Effector CD4-positive, alpha-beta T cell (primary cell): ENCODE measurements at regions not wholly inside any gene's neighbourhood (a gene's known extent, or its start where the extent isn't known, plus 50 kb on each side); places are given as distances from the start of the nearest gene placed in this dataset.
"Not testable (repeated sequence)": the region's sequence is repeated elsewhere in the genome, so short reads cannot be mapped to it uniquely, and the experiment has no call there.

Experiments used
- DNase-seq: peaks from one replicate; pipeline ENCODE4 v3.0.0-alpha.2; 2020

- not testable (repeated sequence) for DNase-seq
Observed at GRCh38 chr12:46617737-46618136, 208.1 kb downstream of the SLC38A4 start.

GRCh38 chr12:46617167-46617566, 208.6 kb downstream of the SLC38A4 start:
- DNase-seq = no peak

GRCh38 chr12:46610754-46611153, 215.0 kb downstream of the SLC38A4 start:
- no peak for DNase-seq

- no peak for DNase-seq
Observed at GRCh38 chr12:46609674-46610073, 216.1 kb downstream of the SLC38A4 start.

GRCh38 chr12:46609273-46609623, 216.5 kb downstream of the SLC38A4 start:
- no peak for DNase-seq

- DNase-seq = no peak
Observed at GRCh38 chr12:46608431-46609272, 217.1 kb downstream of the SLC38A4 start.

GRCh38 chr12:46604684-46605083, 221.1 kb downstream of the SLC38A4 start:
- DNase-seq = no peak

GRCh38 chr12:46603776-46604456, 221.9 kb downstream of the SLC38A4 start:
- no peak for DNase-seq

GRCh38 chr12:46602474-46602873, 223.3 kb downstream of the SLC38A4 start:
- DNase-seq = no peak

- DNase-seq = no peak
Observed at GRCh38 chr12:46590991-46591703, 218.6 kb upstream of the SLC38A2 start.

GRCh38 chr12:46585854-46586621, 213.5 kb upstream of the SLC38A2 start:
- no peak for DNase-seq

GRCh38 chr12:46584098-46584497, 211.5 kb upstream of the SLC38A2 start:
- not testable (repeated sequence) for DNase-seq

- not testable (repeated sequence) for DNase-seq
Observed at GRCh38 chr12:46581990-46582389, 209.4 kb upstream of the SLC38A2 start.

- DNase-seq = no peak
Observed at GRCh38 chr12:46580445-46580844, 207.9 kb upstream of the SLC38A2 start.

- no peak for DNase-seq
Observed at GRCh38 chr12:46579474-46579873, 206.9 kb upstream of the SLC38A2 start.

GRCh38 chr12:46578190-46578982, 205.8 kb upstream of the SLC38A2 start:
- no peak for DNase-seq

- no peak for DNase-seq
Observed at GRCh38 chr12:46577063-46577776, 204.6 kb upstream of the SLC38A2 start.

GRCh38 chr12:46574847-46575246, 202.3 kb upstream of the SLC38A2 start:
- DNase-seq = no peak

GRCh38 chr12:46573347-46573658, 200.7 kb upstream of the SLC38A2 start:
- DNase-seq = no peak

- DNase-seq = no peak
Observed at GRCh38 chr12:46572644-46573346, 200.2 kb upstream of the SLC38A2 start.

GRCh38 chr12:46571608-46572007, 199.0 kb upstream of the SLC38A2 start:
- DNase-seq = no peak
